Heart left ventricle (tissue), 13 donors: ENCODE measurements at regions not wholly inside any gene's neighbourhood (a gene's known extent, or its start where the extent isn't known, plus 50 kb on each side); places are given as distances from the start of the nearest gene placed in this dataset.

Experiments used
- POLR2A ChIP-seq, 2 donors: fragments of 450-650 bp; IDR thresholded peaks; one replicate each; pipeline ENCODE4 v1.6.1; 2017; ENCODE audit warnings: antibody characterized with exemption in 2 of 2, mild to moderate bottlenecking in 2 of 2, moderate library complexity in 2 of 2
- TF ChIP-seq, protein P1 (sequence below), 12 donors: fragments of 200-600 bp; sonication (generic) in 4 of 12; IDR thresholded peaks; one replicate each; pipeline versions ENCODE4 v1.5.0 to v1.8.0; 2018 to 2022; ENCODE audit warnings: antibody characterized with exemption in 12 of 12, mild to moderate bottlenecking in 5 of 12
- donor health status: ischemic (EF 13 %, LVEDD 7.1; RV severe dilation, severe dysfunction).
- donor health status: DM: no; HTN: yes; CAD: no.
- donor health status: DM: no; HTN: no; CAD: no.
- donor health status: ischemic (EF 25% LVEDD 6.9; RV normal size, moderate dysfunction).
- donor health status: ischemic (EF 25% LVEDD 5.7; RV mildly dilated, moderate dysfunction).
- donor health status: ischemic (EF 35%, LVEDD 5.7; RV mildly dilated, moderate dysfunction).
- donor health status: nonischemic (EF 11% LVEDD 7.7; RV severe dilation, severe dysfunction).
- donor health status: DM: yes; HTN: yes; CAD: no.
- donor health status: PGD.
- donor health status: ischemic (EF 29% LVEDD 5.4; RV normal size, mild dysfunction).
- donor health status: nonischemic (EF 23%, LVEDD 6.1; RV moderate dilation, normal function).

DNA sequence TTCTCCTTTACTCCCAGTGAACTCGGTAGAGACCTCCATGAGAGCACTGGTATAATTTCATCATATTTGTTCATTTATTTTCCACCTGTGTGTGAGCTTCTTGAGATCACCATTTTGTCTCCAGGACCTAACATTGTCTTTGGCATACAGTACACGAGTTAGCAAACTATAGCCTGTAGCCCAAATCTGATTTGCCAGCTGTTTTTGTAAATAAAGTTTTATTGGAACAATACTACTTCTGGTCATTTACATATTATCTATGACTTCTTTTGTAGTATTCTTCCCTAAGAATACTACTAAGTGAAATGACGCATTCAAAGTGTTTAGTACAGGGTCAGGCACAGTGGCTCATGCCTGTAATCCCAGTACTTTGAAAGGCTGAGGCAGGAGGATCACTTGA lies 449.5 kb downstream of the PLPP3 start:
- TF ChIP-seq, protein P1, sequence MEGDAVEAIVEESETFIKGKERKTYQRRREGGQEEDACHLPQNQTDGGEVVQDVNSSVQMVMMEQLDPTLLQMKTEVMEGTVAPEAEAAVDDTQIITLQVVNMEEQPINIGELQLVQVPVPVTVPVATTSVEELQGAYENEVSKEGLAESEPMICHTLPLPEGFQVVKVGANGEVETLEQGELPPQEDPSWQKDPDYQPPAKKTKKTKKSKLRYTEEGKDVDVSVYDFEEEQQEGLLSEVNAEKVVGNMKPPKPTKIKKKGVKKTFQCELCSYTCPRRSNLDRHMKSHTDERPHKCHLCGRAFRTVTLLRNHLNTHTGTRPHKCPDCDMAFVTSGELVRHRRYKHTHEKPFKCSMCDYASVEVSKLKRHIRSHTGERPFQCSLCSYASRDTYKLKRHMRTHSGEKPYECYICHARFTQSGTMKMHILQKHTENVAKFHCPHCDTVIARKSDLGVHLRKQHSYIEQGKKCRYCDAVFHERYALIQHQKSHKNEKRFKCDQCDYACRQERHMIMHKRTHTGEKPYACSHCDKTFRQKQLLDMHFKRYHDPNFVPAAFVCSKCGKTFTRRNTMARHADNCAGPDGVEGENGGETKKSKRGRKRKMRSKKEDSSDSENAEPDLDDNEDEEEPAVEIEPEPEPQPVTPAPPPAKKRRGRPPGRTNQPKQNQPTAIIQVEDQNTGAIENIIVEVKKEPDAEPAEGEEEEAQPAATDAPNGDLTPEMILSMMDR (IDR thresholded peaks at IDR 0.05) = no peak
- TF ChIP-seq POLR2A (IDR thresholded peaks at IDR 0.05) = no peak
